ENCODE measurements at regions not wholly inside any gene's neighbourhood (a gene's known extent, or its start where the extent isn't known, plus 50 kb on each side); places are given as distances from the start of the nearest gene placed in this dataset.

DNA sequence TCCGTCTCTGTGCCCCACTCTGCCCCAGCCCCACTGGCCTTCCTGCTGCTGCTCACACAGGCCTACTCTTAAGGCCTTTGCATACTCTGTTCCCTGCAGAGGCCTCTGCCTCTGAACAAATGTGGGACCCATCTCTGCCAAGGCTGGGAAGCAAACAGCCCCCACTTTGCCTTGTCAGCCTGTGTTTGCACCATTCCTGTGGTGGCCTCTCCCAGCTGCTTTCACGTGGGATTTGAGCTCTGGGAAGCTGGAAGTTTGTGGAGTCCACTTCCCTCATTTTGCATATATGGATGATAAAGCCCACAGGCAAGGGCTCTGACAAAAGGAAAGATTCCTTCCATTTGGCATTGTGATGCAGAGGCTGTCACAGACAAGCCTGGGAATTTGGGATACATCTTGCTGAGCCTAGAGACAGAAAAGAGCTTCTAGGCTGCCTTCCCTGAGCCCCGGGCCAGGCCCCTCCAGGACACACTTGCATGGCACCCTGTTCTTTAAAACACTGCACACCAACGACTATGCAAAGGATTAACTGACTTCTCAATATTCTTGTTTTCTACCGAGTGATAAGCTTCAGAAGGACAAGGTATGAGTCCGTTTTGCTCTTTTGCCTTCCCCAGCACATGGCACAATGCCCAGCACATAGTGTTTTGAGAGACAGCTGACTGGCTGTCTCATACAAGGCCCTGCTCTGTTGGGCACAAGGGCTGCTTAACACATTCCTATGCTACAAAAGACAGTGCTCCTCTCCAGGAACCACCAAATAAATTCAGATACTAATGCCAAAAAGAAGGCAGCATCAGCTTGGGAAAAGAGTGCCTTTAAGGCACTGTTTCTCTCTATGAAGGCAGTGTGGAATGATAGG lies 120.7 kb upstream of the TOPAZ1 start:
- Mint-ChIP-seq H3K27ac (no peak overlapping the region), H3K27me3 (ENCODE audit: low read depth) (peaks cover 8% of the 10 kb centered on the region), H3K4me3 (no peak overlapping the region), H3K36me3 (ENCODE audit: low read depth) (no peaks in the 10 kb centered on the region), H3K4me1 (ENCODE audit: low read depth) (no peaks in the 10 kb centered on the region), H3K9me3 (no peaks in the 10 kb centered on the region)
- CTCF ChIA-PET: no interaction called here
- intact Hi-C loops (cut with micrococcal nuclease): no loop called here
- DNase-seq: no peak

DNA sequence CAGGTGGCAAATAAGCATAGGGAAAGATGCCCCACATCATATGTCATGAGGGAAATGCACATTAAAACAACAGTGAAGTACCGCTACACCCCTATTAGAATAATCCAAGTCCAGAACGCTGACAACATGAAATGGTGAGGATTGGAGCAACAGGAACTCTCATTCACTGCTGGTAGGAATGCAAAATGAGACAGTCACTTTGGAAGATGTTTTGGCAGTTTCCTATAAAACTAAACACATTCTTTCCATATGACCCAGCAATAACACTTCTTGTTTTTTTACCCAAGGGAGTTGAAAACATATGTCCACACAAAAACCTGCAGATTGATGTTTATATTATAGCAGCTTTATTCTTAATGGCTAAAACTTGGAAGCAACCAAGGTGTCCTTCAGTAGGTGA lies 116.4 kb upstream of the TOPAZ1 start:
- Mint-ChIP-seq H3K4me3 (no peak overlapping the region), H3K4me1 (ENCODE audit: low read depth) (peaks cover 4% of the 10 kb centered on the region), H3K27me3 (ENCODE audit: low read depth) (peaks cover 5% of the 10 kb centered on the region), H3K9me3 (no peaks in the 10 kb centered on the region), H3K27ac (no peak overlapping the region), H3K36me3 (ENCODE audit: low read depth) (no peaks in the 10 kb centered on the region)
- DNase-seq: no peak
- intact Hi-C loops (cut with micrococcal nuclease): no loop called here
- CTCF ChIA-PET: interaction anchor here (0.9 kb wide), 1 partner anchor 69 kb away, joined by 3 read pairs; no protein-coding TSS in a partner anchor

DNA sequence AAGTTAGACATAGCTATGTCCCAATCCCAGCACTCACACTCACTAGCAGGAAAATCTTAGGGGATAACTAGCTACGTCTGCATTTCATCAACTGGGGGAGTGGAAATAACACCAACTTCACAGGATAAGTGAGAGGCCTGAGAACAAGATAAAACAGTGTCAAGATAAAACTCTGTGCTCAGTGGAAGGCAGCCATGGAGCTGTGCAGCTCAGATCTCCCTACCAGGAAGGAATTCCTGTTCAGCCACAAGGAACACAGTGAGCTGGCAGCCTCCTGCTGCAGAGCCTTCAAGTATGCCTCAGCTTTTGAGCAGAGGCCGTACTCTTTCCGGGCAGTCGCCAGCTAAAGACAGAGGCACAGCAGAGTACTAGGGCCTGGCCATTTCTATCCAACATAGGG lies 115.8 kb upstream of the TOPAZ1 start:
- no peaks in the 10 kb centered on the region for H3K9me3 Mint-ChIP-seq
- DNase-seq: no peak
- H3K4me1 Mint-ChIP-seq (ENCODE audit: low read depth): peaks cover 5% of the 10 kb centered on the region
- H3K4me3 Mint-ChIP-seq: no peak overlapping the region
- CTCF ChIA-PET: interaction anchor here (0.9 to 1.5 kb wide), 2 partner anchors 12 to 69 kb away, joined by 3 to 5 read pairs; no protein-coding TSS in a partner anchor
- peaks cover 5% of the 10 kb centered on the region for H3K27me3 Mint-ChIP-seq (ENCODE audit: low read depth)
- no peak overlapping the region for H3K27ac Mint-ChIP-seq
- intact Hi-C loops (cut with micrococcal nuclease): no loop called here
- H3K36me3 Mint-ChIP-seq (ENCODE audit: low read depth): no peaks in the 10 kb centered on the region

DNA sequence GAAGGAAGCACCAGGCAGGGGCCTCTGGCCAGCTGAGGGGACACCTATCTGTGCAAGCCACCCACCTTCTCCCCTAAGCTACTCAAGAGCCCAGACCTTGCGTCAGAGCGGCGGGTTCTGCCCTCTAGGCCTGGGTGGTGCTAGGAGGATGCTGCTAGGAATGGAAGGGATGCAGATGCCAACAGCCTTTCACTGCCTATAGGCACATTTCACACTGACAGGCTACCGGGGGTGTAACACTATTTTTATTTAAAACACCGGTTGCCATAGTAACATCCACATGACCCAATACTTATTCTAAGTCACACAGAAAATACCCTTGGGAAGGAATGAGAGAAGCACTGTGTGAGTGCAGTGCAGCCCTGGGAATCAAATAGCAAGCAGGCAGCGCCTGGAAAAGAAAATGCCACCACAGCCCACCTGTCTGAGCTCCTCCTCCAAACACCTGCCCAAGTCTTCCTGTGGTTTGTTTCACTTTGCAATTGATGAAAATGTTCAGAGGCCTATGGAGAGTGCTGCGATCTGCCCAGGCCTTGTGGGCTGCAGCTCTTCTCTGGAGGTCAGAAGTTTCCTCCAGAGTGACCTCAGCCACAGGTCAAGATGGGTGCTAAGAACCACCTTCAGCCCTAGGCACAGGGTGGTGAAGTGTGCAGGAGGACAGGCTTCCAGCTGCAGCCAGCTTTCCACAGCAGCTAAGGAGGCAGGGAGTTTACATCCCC lies 113.5 kb upstream of the TOPAZ1 start:
- Mint-ChIP-seq H3K9me3 (no peaks in the 10 kb centered on the region), H3K27me3 (ENCODE audit: low read depth) (peaks cover 5% of the 10 kb centered on the region), H3K27ac (no peak overlapping the region), H3K36me3 (ENCODE audit: low read depth) (no peaks in the 10 kb centered on the region), H3K4me3 (no peak overlapping the region), H3K4me1 (ENCODE audit: low read depth) (peaks cover 5% of the 10 kb centered on the region)
- intact Hi-C loops (cut with micrococcal nuclease): no loop called here
- CTCF ChIA-PET: interaction anchor here (1.8 kb wide), 1 partner anchor 14 kb away, joined by 4 read pairs; no protein-coding TSS in a partner anchor
- no peak for DNase-seq

DNA sequence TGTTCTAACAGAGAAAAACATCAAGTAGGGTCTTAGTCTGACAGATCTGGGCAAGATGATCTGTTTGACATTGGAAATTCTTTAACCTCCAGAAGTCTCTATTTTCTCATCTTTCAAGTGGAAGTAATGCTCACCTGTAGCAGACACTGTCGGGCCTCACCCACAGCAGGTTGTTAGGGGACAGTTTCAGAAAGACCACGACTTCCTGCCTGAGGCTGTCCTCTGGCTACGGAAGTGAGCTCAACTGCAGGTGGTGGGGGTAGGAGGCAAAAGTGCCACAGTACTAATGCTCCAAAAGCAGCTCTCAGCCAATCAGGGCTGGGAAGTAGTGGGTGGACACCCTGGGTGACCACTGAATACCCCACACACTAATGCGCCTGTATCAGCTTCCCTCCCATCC lies 111.4 kb upstream of the TOPAZ1 start:
- peak; percentile 10 for DNase-seq
- peaks cover 5% of the 10 kb centered on the region for H3K4me1 Mint-ChIP-seq (ENCODE audit: low read depth)
- peaks cover 9% of the 10 kb centered on the region for H3K27me3 Mint-ChIP-seq (ENCODE audit: low read depth)
- intact Hi-C loops (cut with micrococcal nuclease): no loop called here
- no peaks in the 10 kb centered on the region for H3K9me3 Mint-ChIP-seq
- H3K4me3 Mint-ChIP-seq: no peak overlapping the region
- no peak overlapping the region for H3K27ac Mint-ChIP-seq
- CTCF ChIA-PET: interaction anchor here (1.5 kb wide), 1 partner anchor 15 kb away, joined by 3 read pairs; no protein-coding TSS in a partner anchor
- no peaks in the 10 kb centered on the region for H3K36me3 Mint-ChIP-seq (ENCODE audit: low read depth)

DNA sequence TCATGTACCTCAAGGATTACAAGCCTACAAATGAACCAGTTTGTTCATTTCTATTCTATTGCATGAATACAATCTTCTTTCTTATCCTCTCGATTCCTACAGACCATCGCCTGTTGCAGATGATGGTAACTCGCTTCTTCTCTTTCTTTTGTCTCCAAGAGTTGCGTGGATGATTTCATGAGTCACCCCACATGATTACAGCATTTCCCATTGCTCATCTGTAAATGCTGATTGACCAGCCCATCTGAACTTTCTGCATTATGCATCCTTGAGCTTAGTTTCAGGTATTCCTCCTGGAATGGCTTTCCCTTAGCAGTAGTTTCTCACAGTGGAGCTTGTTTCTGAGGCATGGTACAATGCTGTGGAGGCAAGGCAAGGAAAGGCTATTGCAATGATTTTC lies 109.6 kb upstream of the TOPAZ1 start:
- CTCF ChIA-PET: no interaction called here
- intact Hi-C loops (cut with micrococcal nuclease): no loop called here
- H3K4me1 Mint-ChIP-seq (ENCODE audit: low read depth): peaks cover 5% of the 10 kb centered on the region
- H3K27me3 Mint-ChIP-seq (ENCODE audit: low read depth): peaks cover 8% of the 10 kb centered on the region
- no peak overlapping the region for H3K27ac Mint-ChIP-seq
- H3K4me3 Mint-ChIP-seq: no peak overlapping the region
- H3K36me3 Mint-ChIP-seq (ENCODE audit: low read depth): no peaks in the 10 kb centered on the region
- no peaks in the 10 kb centered on the region for H3K9me3 Mint-ChIP-seq
- no peak for DNase-seq

DNA sequence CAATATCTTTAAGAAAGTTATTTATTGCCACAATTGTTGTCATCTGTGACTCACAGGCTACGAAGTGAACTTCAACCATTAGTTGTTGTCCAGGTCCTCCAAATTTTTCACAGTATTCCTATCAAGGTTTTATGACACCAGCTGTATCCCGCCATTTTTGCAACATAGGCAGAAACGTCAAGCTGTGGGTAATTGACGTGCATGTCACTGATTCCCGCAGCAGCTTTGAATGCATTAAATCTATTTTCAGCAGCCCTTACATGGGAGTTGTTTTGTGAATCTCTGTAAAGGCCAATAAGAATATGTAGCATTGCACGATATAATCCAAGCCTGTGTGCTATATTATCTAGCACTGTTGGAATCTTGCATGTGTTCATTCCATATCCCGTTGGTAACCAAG lies 109.1 kb upstream of the TOPAZ1 start:
- peaks cover 8% of the 10 kb centered on the region for H3K27me3 Mint-ChIP-seq (ENCODE audit: low read depth)

DNA sequence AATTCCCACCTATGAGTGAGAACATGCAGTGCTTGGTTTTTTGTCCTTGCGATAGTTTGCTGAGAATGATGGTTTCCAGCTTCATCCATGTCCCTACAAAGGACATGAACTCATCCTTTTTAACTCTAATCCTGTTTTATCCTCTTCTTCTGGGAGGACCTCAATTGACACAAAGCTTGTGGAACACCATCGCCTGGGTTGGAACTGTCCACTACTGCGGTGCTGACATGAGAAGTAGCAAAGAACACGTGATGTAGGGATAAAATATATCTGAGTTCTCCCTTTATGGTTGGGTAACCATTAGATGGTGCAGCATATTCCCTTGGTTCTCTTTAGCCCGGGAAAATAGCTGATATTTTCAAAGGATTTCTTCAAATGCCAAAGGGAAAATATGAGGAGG lies 105.3 kb upstream of the TOPAZ1 start:
- Mint-ChIP-seq H3K9me3 (peaks cover 4% of the 10 kb centered on the region), H3K27ac (no peak overlapping the region), H3K36me3 (ENCODE audit: low read depth) (no peaks in the 10 kb centered on the region), H3K27me3 (ENCODE audit: low read depth) (peaks cover 10% of the 10 kb centered on the region), H3K4me3 (no peak overlapping the region), H3K4me1 (ENCODE audit: low read depth) (no peaks in the 10 kb centered on the region)
- DNase-seq: peak; percentile 7
- intact Hi-C loops (cut with micrococcal nuclease): no loop called here
- CTCF ChIA-PET: no interaction called here

More for the DNA sequence above, 109.1 kb upstream of the TOPAZ1 start:
- CTCF ChIA-PET: no interaction called here
- no peak for DNase-seq
- peaks cover 5% of the 10 kb centered on the region for H3K4me1 Mint-ChIP-seq (ENCODE audit: low read depth)
- no peak overlapping the region for H3K4me3 Mint-ChIP-seq
- no peaks in the 10 kb centered on the region for H3K9me3 Mint-ChIP-seq
- H3K27ac Mint-ChIP-seq: no peak overlapping the region
- intact Hi-C loops (cut with micrococcal nuclease): no loop called here
- no peaks in the 10 kb centered on the region for H3K36me3 Mint-ChIP-seq (ENCODE audit: low read depth)

DNA sequence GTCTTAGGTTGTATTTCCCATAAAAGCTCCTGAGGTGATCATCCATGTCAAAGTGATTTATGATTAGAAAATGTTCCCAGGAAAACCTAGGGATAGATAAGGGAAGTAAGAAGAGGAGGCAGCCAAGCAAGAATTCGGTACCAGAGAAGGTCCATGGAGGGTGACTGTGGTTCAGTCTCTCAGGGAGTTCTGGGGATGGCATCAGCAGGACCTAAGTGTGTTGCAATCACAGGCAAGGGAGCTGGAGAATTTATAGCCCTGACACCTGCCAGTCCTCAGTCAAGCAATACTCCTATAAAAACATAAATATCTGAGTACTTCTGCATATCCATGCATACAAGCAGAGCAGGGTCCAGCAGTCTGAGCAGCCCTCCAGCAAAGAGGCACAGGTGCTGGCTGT lies 95.6 kb upstream of the TOPAZ1 start:
- H3K4me3 Mint-ChIP-seq: no peak overlapping the region
- H3K4me1 Mint-ChIP-seq (ENCODE audit: low read depth): no peaks in the 10 kb centered on the region
- peaks cover 2% of the 10 kb centered on the region for H3K9me3 Mint-ChIP-seq
- CTCF ChIA-PET: no interaction called here
- H3K36me3 Mint-ChIP-seq (ENCODE audit: low read depth): no peaks in the 10 kb centered on the region
- H3K27me3 Mint-ChIP-seq (ENCODE audit: low read depth): peaks cover 18% of the 10 kb centered on the region
- intact Hi-C loops (cut with micrococcal nuclease): no loop called here
- H3K27ac Mint-ChIP-seq: no peak overlapping the region
- DNase-seq: no peak

DNA sequence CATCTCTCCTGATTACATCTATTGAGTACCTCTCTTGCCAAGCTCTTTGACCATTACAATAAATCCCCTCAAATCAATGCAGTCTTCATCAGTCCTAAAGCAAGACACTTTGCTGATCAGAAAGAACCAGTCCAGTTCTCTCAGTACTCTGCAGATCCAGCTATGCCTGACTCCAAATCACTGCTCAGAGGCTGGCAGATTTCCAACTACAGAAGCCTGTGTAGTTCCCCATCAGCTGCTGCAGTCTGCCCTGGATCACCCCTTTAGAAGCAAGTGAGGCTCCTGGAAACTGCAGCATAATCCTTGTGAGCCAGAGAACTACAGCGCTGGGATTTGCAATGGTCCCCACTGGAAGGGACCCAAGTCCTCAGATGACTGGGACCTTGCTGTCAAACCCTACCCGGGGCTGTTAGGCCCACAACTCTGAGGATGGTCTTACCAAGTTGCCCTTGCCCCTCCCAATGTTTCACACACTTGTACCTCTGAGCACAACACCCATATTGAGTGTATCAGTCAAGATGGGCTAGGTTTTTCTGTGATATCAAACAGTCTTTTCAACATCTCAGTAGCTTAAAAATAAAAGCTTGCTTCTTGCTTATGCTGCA lies 81.9 kb upstream of the TOPAZ1 start:
- Mint-ChIP-seq H3K9me3 (no peaks in the 10 kb centered on the region), H3K27ac (no peak overlapping the region), H3K36me3 (ENCODE audit: low read depth) (no peaks in the 10 kb centered on the region), H3K4me1 (ENCODE audit: low read depth) (no peaks in the 10 kb centered on the region), H3K27me3 (ENCODE audit: low read depth) (peaks cover 18% of the 10 kb centered on the region), H3K4me3 (no peak overlapping the region)
- no peak for DNase-seq
- CTCF ChIA-PET: interaction anchor here (0.7 kb wide), 1 partner anchor 304 kb away, joined by 3 read pairs; no protein-coding TSS in a partner anchor
- intact Hi-C loops (cut with micrococcal nuclease): no loop called here

DNA sequence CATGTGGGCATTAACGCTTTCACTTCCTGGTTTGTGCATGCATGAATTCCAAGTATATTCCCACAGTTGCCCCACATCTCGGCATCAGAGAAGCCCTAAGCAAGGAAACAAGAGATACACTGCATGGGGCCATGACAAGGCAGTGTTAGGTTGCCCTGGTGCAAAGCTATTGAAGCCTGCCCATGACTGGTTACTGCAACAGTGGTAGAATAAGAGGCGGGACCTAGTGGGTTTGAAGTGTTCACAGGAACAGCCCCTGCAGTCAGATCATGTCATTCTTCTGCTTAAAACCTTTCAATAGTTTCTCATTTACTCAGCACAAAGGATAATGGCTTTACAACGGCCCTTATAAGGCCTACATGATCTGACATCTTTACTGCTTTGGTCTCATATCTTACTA lies 80.9 kb upstream of the TOPAZ1 start:
- no peaks in the 10 kb centered on the region for H3K4me1 Mint-ChIP-seq (ENCODE audit: low read depth)
- H3K27ac Mint-ChIP-seq: no peak overlapping the region
- H3K27me3 Mint-ChIP-seq (ENCODE audit: low read depth): peaks cover 15% of the 10 kb centered on the region
- no peaks in the 10 kb centered on the region for H3K36me3 Mint-ChIP-seq (ENCODE audit: low read depth)
- H3K4me3 Mint-ChIP-seq: no peak overlapping the region
- DNase-seq: no peak
- no peaks in the 10 kb centered on the region for H3K9me3 Mint-ChIP-seq
- intact Hi-C loops (cut with micrococcal nuclease): no loop called here
- CTCF ChIA-PET: no interaction called here

DNA sequence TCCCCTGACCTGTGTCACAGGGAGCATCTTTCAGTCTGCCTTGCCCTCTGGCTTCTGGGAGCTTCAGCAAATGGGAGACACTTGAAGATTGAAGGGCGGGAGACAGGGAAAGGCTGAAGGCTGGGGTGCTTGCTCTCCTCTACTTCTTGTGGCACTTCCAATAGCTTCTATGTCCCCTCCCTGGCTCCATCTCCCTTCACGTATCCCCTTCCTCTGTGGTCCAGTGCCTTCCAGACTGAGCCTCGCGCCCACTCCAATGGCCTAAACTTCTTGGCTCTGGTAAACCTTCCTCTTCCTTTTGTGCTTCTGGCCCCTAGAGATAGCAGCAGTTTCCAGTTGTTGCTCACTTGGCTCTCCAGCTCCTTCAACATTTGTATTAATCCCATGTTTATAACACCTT lies 69.8 kb upstream of the TOPAZ1 start:
- Mint-ChIP-seq H3K9me3 (no peaks in the 10 kb centered on the region), H3K36me3 (ENCODE audit: low read depth) (no peaks in the 10 kb centered on the region), H3K27me3 (ENCODE audit: low read depth) (peaks cover 22% of the 10 kb centered on the region), H3K4me1 (ENCODE audit: low read depth) (no peaks in the 10 kb centered on the region), H3K27ac (no peak overlapping the region), H3K4me3 (no peak overlapping the region)
- DNase-seq: no peak
- intact Hi-C loops (cut with micrococcal nuclease): no loop called here
- CTCF ChIA-PET: interaction anchor here (1.2 kb wide), 1 partner anchor 12 kb away, joined by 3 read pairs; no protein-coding TSS in a partner anchor

Data from activated naive CD4-positive, alpha-beta T cell treated with anti-CD3 and anti-CD28 coated beads for 36 hours (primary cell).